ENCODE measurements at regions not wholly inside any gene's neighbourhood (a gene's known extent, or its start where the extent isn't known, plus 50 kb on each side); places are given as distances from the start of the nearest gene placed in this dataset.

DNA sequence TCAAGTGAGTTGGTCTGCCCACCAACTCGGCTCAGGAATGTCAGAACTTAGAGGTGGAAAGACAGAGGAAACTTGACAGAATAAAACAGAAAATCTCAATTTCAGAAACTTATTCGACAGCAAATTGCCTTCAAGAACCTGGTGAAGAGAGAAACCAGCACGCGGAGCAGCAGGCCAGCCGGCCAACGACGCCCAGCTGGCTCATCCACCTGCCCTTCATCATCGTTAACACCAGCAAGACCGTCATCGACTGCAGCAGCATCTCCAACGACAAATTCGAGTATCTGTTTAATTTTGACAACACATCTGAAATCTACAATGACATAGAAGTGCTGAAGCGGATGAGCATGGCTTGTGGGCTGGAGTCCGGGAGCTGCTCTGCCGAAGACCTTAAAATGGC lies 350.8 kb upstream of the CAMK1G start:
- TF ChIP-seq, protein P1, sequence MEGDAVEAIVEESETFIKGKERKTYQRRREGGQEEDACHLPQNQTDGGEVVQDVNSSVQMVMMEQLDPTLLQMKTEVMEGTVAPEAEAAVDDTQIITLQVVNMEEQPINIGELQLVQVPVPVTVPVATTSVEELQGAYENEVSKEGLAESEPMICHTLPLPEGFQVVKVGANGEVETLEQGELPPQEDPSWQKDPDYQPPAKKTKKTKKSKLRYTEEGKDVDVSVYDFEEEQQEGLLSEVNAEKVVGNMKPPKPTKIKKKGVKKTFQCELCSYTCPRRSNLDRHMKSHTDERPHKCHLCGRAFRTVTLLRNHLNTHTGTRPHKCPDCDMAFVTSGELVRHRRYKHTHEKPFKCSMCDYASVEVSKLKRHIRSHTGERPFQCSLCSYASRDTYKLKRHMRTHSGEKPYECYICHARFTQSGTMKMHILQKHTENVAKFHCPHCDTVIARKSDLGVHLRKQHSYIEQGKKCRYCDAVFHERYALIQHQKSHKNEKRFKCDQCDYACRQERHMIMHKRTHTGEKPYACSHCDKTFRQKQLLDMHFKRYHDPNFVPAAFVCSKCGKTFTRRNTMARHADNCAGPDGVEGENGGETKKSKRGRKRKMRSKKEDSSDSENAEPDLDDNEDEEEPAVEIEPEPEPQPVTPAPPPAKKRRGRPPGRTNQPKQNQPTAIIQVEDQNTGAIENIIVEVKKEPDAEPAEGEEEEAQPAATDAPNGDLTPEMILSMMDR (IDR thresholded peaks at IDR 0.05; ENCODE audit: control insufficient read depth, insufficient read depth, low read depth, low read length, missing control alignments) = no peak
- no peak overlapping the region for H3K4me3 ChIP-seq (ENCODE audit: control insufficient read depth, low read depth, low read length)
- no peak for DNase-seq (ENCODE audit: low read depth)

DNA sequence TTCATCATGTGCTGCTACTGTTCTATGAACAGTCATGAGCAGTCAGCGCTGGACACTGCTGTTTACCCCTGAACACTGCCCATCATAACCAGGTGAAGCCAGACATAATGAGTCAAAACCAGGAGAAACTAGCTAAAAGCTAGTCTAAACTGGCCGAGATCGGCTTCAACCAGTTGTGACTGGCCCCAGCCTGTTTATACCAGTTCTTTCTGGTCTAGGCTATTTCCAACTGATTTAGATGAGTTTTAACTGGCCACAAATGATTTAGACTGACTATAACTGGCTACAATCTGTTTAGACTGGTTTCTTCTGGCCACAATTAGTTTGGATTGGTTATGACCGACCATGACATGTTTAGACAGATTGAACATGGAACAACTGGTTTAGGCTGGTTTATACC lies 348.3 kb upstream of the CAMK1G start:
- TF ChIP-seq, protein P1 (IDR thresholded peaks at IDR 0.05; ENCODE audit: control insufficient read depth, insufficient read depth, low read depth, low read length, missing control alignments) = no peak
- no peak overlapping the region for H3K4me3 ChIP-seq (ENCODE audit: control insufficient read depth, low read depth, low read length)

DNA sequence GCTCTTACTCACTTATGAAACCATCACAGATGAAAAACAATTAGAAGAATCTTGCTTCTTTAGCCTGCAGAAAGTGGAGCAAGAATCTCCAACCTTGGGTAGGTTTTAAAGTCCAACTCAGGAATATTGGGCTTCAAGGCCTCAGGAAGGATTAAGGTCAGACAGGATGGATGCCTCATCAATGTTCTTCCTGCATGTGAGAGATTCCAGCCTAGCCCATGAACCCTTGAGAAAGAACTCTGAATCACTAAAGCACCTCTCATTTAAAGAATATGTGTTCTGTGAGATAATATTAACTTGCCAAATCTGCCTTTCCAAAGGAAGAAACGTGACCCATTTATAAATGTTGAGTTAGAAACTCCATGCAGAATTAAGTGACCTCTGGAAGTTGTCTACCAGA lies 345.2 kb upstream of the CAMK1G start:
- TF ChIP-seq, protein P1 (IDR thresholded peaks at IDR 0.05; ENCODE audit: control insufficient read depth, insufficient read depth, low read depth, low read length, missing control alignments) = no peak
- no peak for DNase-seq (ENCODE audit: low read depth)
- H3K4me3 ChIP-seq (ENCODE audit: control insufficient read depth, low read depth, low read length) = no peak overlapping the region

More for the DNA sequence above, 348.3 kb upstream of the CAMK1G start:
- no peak for DNase-seq (ENCODE audit: low read depth)

DNA sequence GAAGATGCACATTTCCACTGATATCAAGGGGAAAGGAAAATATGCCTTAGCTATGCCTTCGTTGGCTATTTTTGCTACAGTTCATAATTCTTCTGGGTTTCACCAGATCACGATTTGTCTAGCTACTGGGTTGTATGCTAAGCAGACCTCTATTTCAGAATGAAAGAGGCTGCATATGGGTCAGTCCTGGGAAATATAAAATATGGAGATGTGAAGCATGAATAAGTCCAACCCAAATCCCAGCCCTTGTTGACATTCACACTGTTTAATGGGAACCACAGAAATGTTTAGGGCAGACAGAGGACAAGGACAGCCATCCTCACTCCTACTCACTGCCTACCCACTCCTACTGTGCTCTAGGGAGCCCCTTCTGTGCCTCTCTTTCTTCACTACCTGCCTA lies 343.2 kb upstream of the CAMK1G start:
- H3K4me3 ChIP-seq (ENCODE audit: control insufficient read depth, low read depth, low read length) = no peak overlapping the region
- DNase-seq (ENCODE audit: low read depth) = no peak
- TF ChIP-seq, protein P1 (IDR thresholded peaks at IDR 0.05; ENCODE audit: control insufficient read depth, insufficient read depth, low read depth, low read length, missing control alignments) = no peak

DNA sequence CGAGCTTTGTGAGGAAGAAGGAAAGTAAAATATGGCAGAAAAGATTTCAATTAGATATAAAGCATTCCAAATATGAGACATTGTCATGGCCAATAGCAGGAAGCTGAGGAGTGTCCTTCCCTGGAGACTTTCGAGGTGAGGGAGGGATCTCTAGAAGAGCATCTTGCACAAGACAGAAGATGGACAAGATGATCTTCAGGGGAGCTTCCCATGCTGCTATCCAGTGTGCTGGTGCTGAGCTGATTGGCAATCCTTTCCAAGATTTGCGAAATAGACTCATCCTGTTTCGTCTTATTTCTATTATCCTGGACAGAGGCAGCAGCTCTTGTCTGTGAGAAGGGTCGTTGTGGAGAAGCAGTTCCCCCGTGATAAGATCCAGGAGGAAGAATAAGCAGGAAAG lies 342.0 kb upstream of the CAMK1G start:
- no peak overlapping the region for H3K4me3 ChIP-seq (ENCODE audit: control insufficient read depth, low read depth, low read length)
- TF ChIP-seq, protein P1 (IDR thresholded peaks at IDR 0.05; ENCODE audit: control insufficient read depth, insufficient read depth, low read depth, low read length, missing control alignments) = no peak
- no peak for DNase-seq (ENCODE audit: low read depth)

DNA sequence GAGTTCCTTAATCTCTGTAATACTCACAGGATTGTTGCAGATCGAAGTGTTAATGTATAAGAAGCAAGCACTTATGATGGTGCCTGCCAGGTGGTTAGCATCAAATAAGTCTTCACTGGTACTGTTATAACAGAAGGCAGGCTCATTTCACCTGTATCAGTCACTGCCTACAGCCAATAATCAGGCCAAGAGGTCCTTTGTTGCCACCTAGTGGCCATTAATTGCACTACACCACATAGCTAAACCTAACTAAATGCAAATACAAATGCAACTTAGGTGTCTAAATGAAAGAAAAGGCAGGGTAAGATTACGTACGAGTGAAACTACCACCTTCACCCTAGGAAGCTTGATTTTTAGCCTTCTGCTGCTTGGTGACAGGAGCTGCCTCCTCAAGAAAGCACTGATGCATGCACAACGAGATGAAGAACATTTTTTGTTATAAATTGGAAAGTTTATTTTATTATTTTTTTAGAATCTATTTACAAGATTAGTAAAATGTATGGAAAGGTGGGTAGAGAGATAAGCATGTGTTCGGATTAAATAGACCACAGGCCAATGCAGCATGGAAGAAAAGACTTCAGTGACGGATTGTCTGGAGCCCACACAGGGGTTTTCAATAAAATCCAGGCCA lies 334.8 kb upstream of the CAMK1G start:
- TF ChIP-seq, protein P1 (IDR thresholded peaks at IDR 0.05; ENCODE audit: control insufficient read depth, insufficient read depth, low read depth, low read length, missing control alignments) = peak; percentile 84
- no peak for DNase-seq (ENCODE audit: low read depth)
- no peak overlapping the region for H3K4me3 ChIP-seq (ENCODE audit: control insufficient read depth, low read depth, low read length)

All from AG09309 (cell line).